Coronary artery (tissue), 2 donors: ENCODE measurements at regions not wholly inside any gene's neighbourhood (a gene's known extent, or its start where the extent isn't known, plus 50 kb on each side); places are given as distances from the start of the nearest gene placed in this dataset.

Source experiments
- DNase-seq: peaks from one replicate; pipeline ENCODE4 v3.0.0-alpha.2; 2017; ENCODE audit warnings: low spot score
- H3K27ac ChIP-seq, 2 donors: fragments of 200-600 bp; sonication (generic); one replicate each; pipeline ENCODE4 v1.5.1; 2016 to 2019
- H3K4me3 ChIP-seq: fragments of 200-600 bp; sonication (generic); 2 replicates; pipeline ENCODE4 v1.5.1; 2016; ENCODE audit warnings: mild to moderate bottlenecking, moderate library complexity
- CTCF ChIP-seq: fragments of 200-600 bp; sonication (generic); IDR thresholded peaks from one replicate; pipeline ENCODE4 v1.5.1; 2019; ENCODE audit warnings: antibody characterized with exemption

GRCh38 chr20:60201198-60201835 lies 243.1 kb downstream of the CDH26 start:
- no peak overlapping the region for H3K4me3 ChIP-seq
- no peak overlapping the region for H3K27ac ChIP-seq
- TF ChIP-seq CTCF: no peak
- DNase-seq: no peak

GRCh38 chr20:60202046-60202445 lies 243.8 kb downstream of the CDH26 start:
- DNase-seq: no peak
- Histone ChIP-seq H3K27ac (no peak overlapping the region), H3K4me3 (no peak overlapping the region)
- TF ChIP-seq CTCF: no peak

- H3K27ac ChIP-seq: no peak overlapping the region
- no peak for TF ChIP-seq CTCF
- H3K4me3 ChIP-seq: no peak overlapping the region
- no peak for DNase-seq
Observed at GRCh38 chr20:60203451-60203850, 245.2 kb downstream of the CDH26 start.

- Histone ChIP-seq H3K27ac (no peak overlapping the region), H3K4me3 (no peak overlapping the region)
- TF ChIP-seq CTCF: no peak
- no peak for DNase-seq
Observed at GRCh38 chr20:60204601-60205000, 246.4 kb downstream of the CDH26 start.

GRCh38 chr20:60206259-60206658 lies 248.0 kb downstream of the CDH26 start:
- H3K27ac ChIP-seq: no peak overlapping the region
- TF ChIP-seq CTCF: no peak
- no peak overlapping the region for H3K4me3 ChIP-seq
- DNase-seq: no peak

GRCh38 chr20:60209048-60209447 lies 250.8 kb downstream of the CDH26 start:
- H3K27ac ChIP-seq: no peak overlapping the region
- no peak for DNase-seq
- no peak for TF ChIP-seq CTCF
- H3K4me3 ChIP-seq: no peak overlapping the region

GRCh38 chr20:60210779-60211617 lies 252.8 kb downstream of the CDH26 start:
- H3K27ac ChIP-seq: no peak overlapping the region
- no peak overlapping the region for H3K4me3 ChIP-seq
- no peak for DNase-seq
- TF ChIP-seq CTCF: peak; percentile 54
